IMR-90 (cell line): ENCODE measurements at regions not wholly inside any gene's neighbourhood (a gene's known extent, or its start where the extent isn't known, plus 50 kb on each side); places are given as distances from the start of the nearest gene placed in this dataset.

Source experiments
- ATAC-seq: fragments of 200-7000 bp; cut with Tn5 transposase; 2 replicates; pipeline ENCODE4 v1.9.1; 2020; ENCODE audit warnings: low read depth, mild to moderate bottlenecking, moderate library complexity
- BruUV-seq: library from RNA; stranded (reverse); fragments of 400-500 nt; replicated peaks from 2 replicates; lab custom pipeline; 2021; lab: Mats Ljungman, UMichigan
- CTCF ChIA-PET: fragments of 300-600 bp; formaldehyde crosslinking; extraction: SDS; loops from one replicate; lab custom pipeline; 2021; ENCODE audit warnings: antibody characterized with exemption; lab: Yijun Ruan, JAX
- POLR2A ChIA-PET: fragments of 300-600 bp; sonication (Branson Sonifier 250); formaldehyde crosslinking; loops from one replicate; lab custom pipeline; 2022; ENCODE audit warnings: antibody characterized with exemption; ENCODE audit not compliant: unreplicated experiment; lab: Charles Lee
- DNase-seq: peaks from one replicate; pipeline ENCODE4 v3.0.0; 2013
- H2AFZ ChIP-seq: replicated peaks from 2 replicates; pipeline ENCODE3; 2013; ENCODE audit warnings: low read length, mild to moderate bottlenecking; ENCODE audit not compliant: poor library complexity
- H2AK5ac ChIP-seq: 2 replicates; pipeline ENCODE4 v1.6.1; 2013; ENCODE audit warnings: low read depth, low read length, inconsistent platforms
- H2AK9ac ChIP-seq: replicated peaks from 2 replicates; pipeline ENCODE3; 2013; ENCODE audit warnings: mild to moderate bottlenecking, low read depth, low read length, moderate library complexity; ENCODE audit not compliant: poor library complexity
- H2BK120ac ChIP-seq: 2 replicates; pipeline ENCODE4 v1.6.1; 2013; ENCODE audit warnings: low read depth, low read length, inconsistent platforms
- H2BK15ac ChIP-seq: 3 replicates; pipeline ENCODE4 v1.6.1; 2013; ENCODE audit warnings: low read depth, low read length, inconsistent platforms
- H2BK20ac ChIP-seq: 2 replicates; pipeline ENCODE4 v1.6.1; 2013; ENCODE audit warnings: low read depth, mild to moderate bottlenecking, inconsistent platforms, low read length, moderate library complexity
- H2BK5ac ChIP-seq: 2 replicates; pipeline ENCODE4 v1.6.1; 2013; ENCODE audit warnings: mild to moderate bottlenecking, low read depth, low read length, inconsistent platforms; ENCODE audit not compliant: poor library complexity, severe bottlenecking
- H3K14ac ChIP-seq: replicated peaks from 2 replicates; pipeline ENCODE4 v1.6.1; 2013; ENCODE audit warnings: low read depth, low read length, inconsistent platforms
- H3K18ac ChIP-seq: 2 replicates; pipeline ENCODE4 v1.6.1; 2013; ENCODE audit warnings: low read depth, low read length, control low read depth
- H3K23ac ChIP-seq: 2 replicates; pipeline ENCODE4 v1.6.1; 2013; ENCODE audit warnings: low read depth, low read length, inconsistent platforms
- H3K27ac ChIP-seq: 2 replicates; pipeline ENCODE4 v1.5.1; 2013; ENCODE audit warnings: mild to moderate bottlenecking, control low read depth, low read length; ENCODE audit not compliant: insufficient read depth
- H3K27me3 ChIP-seq: 2 replicates; pipeline ENCODE4 v1.6.1; 2013; ENCODE audit warnings: low read length; ENCODE audit not compliant: control insufficient read depth, insufficient read depth
- H3K36me3 ChIP-seq: 2 replicates; pipeline ENCODE4 v1.6.1; 2013; ENCODE audit warnings: low read length, mixed read lengths; ENCODE audit not compliant: control insufficient read depth, insufficient read depth
- H3K4ac ChIP-seq: 2 replicates; pipeline ENCODE4 v1.6.1; 2013; ENCODE audit warnings: low read depth, low read length, inconsistent platforms
- H3K4me1 ChIP-seq: 2 replicates; pipeline ENCODE4 v1.6.1; 2013; ENCODE audit warnings: low read length, mixed read lengths; ENCODE audit not compliant: control insufficient read depth, insufficient read depth
- H3K4me2 ChIP-seq: 2 replicates; pipeline ENCODE4 v1.6.1; 2013; ENCODE audit warnings: low read depth, mild to moderate bottlenecking, control low read depth, low read length, moderate library complexity
- H3K4me3 ChIP-seq: 2 replicates; pipeline ENCODE4 v1.5.1; 2013; ENCODE audit warnings: low read depth, mild to moderate bottlenecking, control low read depth, low read length, moderate library complexity; ENCODE audit not compliant: insufficient read depth
- H3K56ac ChIP-seq: 2 replicates; pipeline ENCODE4 v1.6.1; 2013; ENCODE audit warnings: low read length, inconsistent platforms; ENCODE audit not compliant: insufficient read depth; ENCODE audit errors: extremely low read depth
- H3K79me1 ChIP-seq, 2 experiments: 2 replicates each; pipeline ENCODE4 v1.6.1; 2013; ENCODE audit warnings: low read length in 2 of 2, inconsistent platforms in 1 of 2, low read depth in 1 of 2
- H3K9ac ChIP-seq: 2 replicates; pipeline ENCODE4 v1.6.1; 2013; ENCODE audit warnings: low read depth, low read length, control low read depth
- H3K9me1 ChIP-seq: 2 replicates; pipeline ENCODE4 v1.6.1; 2013; ENCODE audit warnings: low read length, inconsistent platforms; ENCODE audit not compliant: insufficient read depth
- H3K9me3 ChIP-seq: 2 replicates; pipeline ENCODE4 v1.6.1; 2013; ENCODE audit warnings: low read length; ENCODE audit not compliant: control insufficient read depth, insufficient read depth
- H4K20me1 ChIP-seq: 2 replicates; pipeline ENCODE4 v1.6.1; 2013; ENCODE audit warnings: low read length, inconsistent platforms; ENCODE audit not compliant: insufficient read depth
- H4K5ac ChIP-seq: 2 replicates; pipeline ENCODE4 v1.6.1; 2013; ENCODE audit warnings: mild to moderate bottlenecking, low read depth, low read length, control low read depth
- H4K8ac ChIP-seq, 2 experiments: 2 replicates each; pipeline ENCODE4 v1.6.1; 2013; ENCODE audit warnings: low read depth in 2 of 2, low read length in 2 of 2, control low read depth in 1 of 2, inconsistent platforms in 1 of 2
- H4K91ac ChIP-seq: 2 replicates; pipeline ENCODE4 v1.6.1; 2013; ENCODE audit warnings: low read depth, low read length, inconsistent platforms; ENCODE audit not compliant: insufficient read depth
- MXI1 ChIP-seq: IDR thresholded peaks from 2 replicates; pipeline ENCODE4 v1.6.1; 2012; ENCODE audit warnings: low read depth, mild to moderate bottlenecking, low read length, moderate library complexity, borderline replicate concordance
- POLR2A ChIP-seq: IDR thresholded peaks from 2 replicates; pipeline ENCODE4 v1.6.1; 2012; ENCODE audit warnings: mild to moderate bottlenecking, low read depth, low read length
- RAD21 ChIP-seq: IDR thresholded peaks from 2 replicates; pipeline ENCODE4 v1.6.1; 2012; ENCODE audit warnings: low read length, improper control_type of control experiment
- RFX5 ChIP-seq: IDR thresholded peaks from 2 replicates; pipeline ENCODE4 v1.8.0; 2012; ENCODE audit warnings: low read depth, mild to moderate bottlenecking, low read length, moderate library complexity
- WGBS, 2 experiments: methylation state at CpG; one replicate each; pipeline versions ENCODE4 v1.1.5 to v1.1.7; 2013; ENCODE audit warnings: missing lambda C conversion rate in 2 of 2; ENCODE audit not compliant: insufficient read length in 1 of 2; ENCODE audit errors: extremely low coverage in 2 of 2; 5-methylcytosine and 5-hydroxymethylcytosine counted together
- dilution Hi-C: fragments of 300-500 bp; cut with HindIII; formaldehyde crosslinking; loops from one replicate; pipeline ENCODE4 v1.14.3; 2018; ENCODE audit warnings: low sequenced_read_pairs; ENCODE audit not compliant: unreplicated experiment
- in situ Hi-C: fragments of 300-500 bp; cut with MboI; formaldehyde crosslinking; loops from 3 replicates; pipeline ENCODE4 v1.14.3; 2019; ENCODE audit warnings: low sequenced_read_pairs, inconsistent platforms, mixed read lengths
- intact Hi-C: fragments of 100-400 bp; cut with micrococcal nuclease; formaldehyde crosslinking; loops from 2 replicates; pipeline ENCODE4 v1.10.0; 2022
- TF ChIP-seq, protein P1 (sequence below): fragments of 150-350 bp; IDR thresholded peaks from 2 replicates; pipeline ENCODE4 v1.6.1; 2016; ENCODE audit warnings: low read depth, mild to moderate bottlenecking, low read length, moderate library complexity, borderline replicate concordance

DNA sequence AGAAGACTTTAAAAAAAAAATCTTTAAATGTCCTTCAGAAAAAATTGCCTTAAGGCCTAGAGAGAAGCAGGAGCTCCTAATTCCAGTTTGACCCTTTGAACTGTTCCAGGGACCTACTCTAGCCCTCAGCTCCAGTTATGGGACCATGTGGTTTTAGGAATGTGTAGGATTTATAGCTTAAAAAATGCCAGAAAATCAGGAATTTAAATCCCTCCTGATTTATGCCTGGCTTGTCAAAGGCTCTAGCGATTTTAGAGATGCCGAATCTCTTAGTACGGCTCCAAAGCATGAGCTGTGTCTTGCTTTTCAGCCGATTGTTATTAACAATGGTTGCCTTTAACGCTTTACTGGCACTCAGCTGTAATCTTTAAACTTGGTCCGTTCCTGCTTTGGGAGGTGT is 130.6 kb upstream of the NPVF start:
- H3K9ac ChIP-seq: no peak overlapping the region
- no peak overlapping the region for H3K56ac ChIP-seq
- no peak overlapping the region for H3K14ac ChIP-seq
- H3K18ac ChIP-seq: no peak overlapping the region
- no peak overlapping the region for H2BK120ac ChIP-seq
- no peak overlapping the region for H4K91ac ChIP-seq
- H3K79me1 ChIP-seq: no peaks in the 10 kb centered on the region
- no peak overlapping the region for H2BK20ac ChIP-seq
- in situ Hi-C loops: no loop called here
- intact Hi-C loops: no loop called here
- H3K36me3 ChIP-seq: no peaks in the 10 kb centered on the region
- no peaks in the 10 kb centered on the region for H4K20me1 ChIP-seq
- no peak overlapping the region for H2BK15ac ChIP-seq
- CTCF ChIA-PET: no interaction called here
- dilution Hi-C loops: no loop called here
- no peak overlapping the region for H4K8ac ChIP-seq
- BruUV-seq: no TSS peak
- no peak overlapping the region for H3K4me2 ChIP-seq
- no peak overlapping the region for H3K23ac ChIP-seq
- POLR2A ChIA-PET: no interaction called here
- no peak overlapping the region for H2AK5ac ChIP-seq
- ATAC-seq: no peak
- H3K4me3 ChIP-seq: no peak overlapping the region
- no peak overlapping the region for H2AK9ac ChIP-seq
- 17% methylated on average over 2 of the region's 6 CpGs; no CpG with 5 or more reads in 1 of the 2 experiments for WGBS, 2 experiments
- H3K9me3 ChIP-seq: no peaks in the 10 kb centered on the region
- no peak overlapping the region for H2BK5ac ChIP-seq
- no peak for TF ChIP-seq MXI1
- no peak for TF ChIP-seq RFX5
- TF ChIP-seq, protein P1, sequence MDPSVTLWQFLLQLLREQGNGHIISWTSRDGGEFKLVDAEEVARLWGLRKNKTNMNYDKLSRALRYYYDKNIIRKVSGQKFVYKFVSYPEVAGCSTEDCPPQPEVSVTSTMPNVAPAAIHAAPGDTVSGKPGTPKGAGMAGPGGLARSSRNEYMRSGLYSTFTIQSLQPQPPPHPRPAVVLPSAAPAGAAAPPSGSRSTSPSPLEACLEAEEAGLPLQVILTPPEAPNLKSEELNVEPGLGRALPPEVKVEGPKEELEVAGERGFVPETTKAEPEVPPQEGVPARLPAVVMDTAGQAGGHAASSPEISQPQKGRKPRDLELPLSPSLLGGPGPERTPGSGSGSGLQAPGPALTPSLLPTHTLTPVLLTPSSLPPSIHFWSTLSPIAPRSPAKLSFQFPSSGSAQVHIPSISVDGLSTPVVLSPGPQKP: no peak
- no peak for TF ChIP-seq RAD21
- TF ChIP-seq POLR2A: no peak
- no peak overlapping the region for H3K4ac ChIP-seq
- H2AFZ ChIP-seq: no peak overlapping the region
- no peak for DNase-seq
- no peaks in the 10 kb centered on the region for H3K9me1 ChIP-seq
- no peak overlapping the region for H3K27ac ChIP-seq
- no peaks in the 10 kb centered on the region for H3K27me3 ChIP-seq
- H3K4me1 ChIP-seq: no peaks in the 10 kb centered on the region
- no peak overlapping the region for H4K5ac ChIP-seq
